Inferior parietal cortex (tissue), 1 donor: ENCODE measurements at regions not wholly inside any gene's neighbourhood (a gene's known extent, or its start where the extent isn't known, plus 50 kb on each side); places are given as distances from the start of the nearest gene placed in this dataset.

Experiments used
- DNase-seq: peaks from one replicate; pipeline ENCODE4 v3.0.0-alpha.2; 2016; ENCODE audit errors: extremely low spot score

DNA sequence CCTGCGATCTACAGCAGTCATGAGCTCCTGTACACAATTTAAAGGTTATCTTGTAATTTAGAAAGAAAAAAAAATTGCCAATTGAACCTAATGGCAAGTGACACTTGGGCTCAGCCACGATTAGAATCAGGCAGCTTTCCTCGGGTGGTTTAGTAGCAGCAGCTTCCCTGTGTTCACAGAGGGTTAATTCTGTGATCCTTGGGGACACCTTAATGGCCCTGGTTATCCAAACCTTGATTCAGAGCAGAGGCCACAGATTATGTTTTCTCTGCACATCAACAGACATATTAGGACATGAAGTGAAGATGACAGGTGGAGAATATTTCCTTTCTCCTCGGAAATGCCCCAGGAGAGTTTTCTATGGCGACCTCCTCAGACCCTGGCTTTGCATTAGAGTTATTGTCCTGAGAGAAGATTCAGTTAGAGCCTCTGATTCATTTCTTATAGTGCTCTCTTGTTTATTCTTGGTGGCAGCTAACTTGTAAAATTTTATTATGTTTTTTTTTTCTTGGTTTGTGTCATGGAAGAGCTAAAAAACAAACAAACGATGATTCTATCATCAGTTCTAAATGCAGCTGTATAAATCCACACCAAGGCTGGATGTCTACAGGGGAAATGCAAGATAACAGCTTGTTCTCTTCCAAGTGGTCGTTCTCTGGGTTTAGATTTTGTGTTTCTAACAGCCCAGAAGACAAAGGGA is 351.2 kb upstream of the DYNLRB2 start:
- no peak for DNase-seq

DNA sequence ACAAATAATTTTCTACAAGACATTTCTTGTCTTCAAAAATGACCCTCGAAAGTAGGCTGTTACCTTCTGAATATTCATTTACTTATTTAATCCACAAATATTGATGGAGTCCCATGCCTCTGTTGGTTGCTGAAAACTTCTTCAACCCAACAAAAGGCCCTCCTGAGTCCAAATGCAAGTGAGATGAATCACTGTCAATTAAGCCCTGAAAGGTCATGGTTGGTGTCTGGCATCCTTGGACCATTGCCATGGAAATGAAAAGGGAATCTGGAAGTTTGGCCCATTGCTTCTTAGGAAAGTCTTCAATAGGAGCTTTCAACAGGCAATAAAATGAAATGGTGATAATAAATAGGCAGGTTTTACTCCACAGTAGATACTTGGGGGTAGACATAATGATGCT is 364.7 kb upstream of the DYNLRB2 start:
- DNase-seq = no peak

DNA sequence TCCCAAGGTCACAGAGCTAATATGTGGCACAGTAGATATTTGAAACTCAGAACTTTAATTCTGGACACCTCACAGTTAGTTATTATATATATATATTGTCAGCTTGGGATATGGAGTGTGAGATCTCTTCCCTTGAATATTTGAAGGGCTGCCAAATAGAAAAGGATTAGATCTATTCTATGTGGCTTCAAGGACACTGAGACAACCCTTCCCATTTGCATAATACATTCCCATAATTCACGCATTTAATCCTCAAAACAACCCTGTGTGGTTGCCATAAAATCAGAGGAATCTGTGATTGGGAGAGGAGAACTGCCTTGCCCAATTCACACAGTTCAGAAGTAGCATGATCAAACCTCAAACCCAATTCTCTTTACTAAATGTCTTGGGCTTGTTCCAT is 365.8 kb upstream of the DYNLRB2 start:
- DNase-seq = no peak

DNA sequence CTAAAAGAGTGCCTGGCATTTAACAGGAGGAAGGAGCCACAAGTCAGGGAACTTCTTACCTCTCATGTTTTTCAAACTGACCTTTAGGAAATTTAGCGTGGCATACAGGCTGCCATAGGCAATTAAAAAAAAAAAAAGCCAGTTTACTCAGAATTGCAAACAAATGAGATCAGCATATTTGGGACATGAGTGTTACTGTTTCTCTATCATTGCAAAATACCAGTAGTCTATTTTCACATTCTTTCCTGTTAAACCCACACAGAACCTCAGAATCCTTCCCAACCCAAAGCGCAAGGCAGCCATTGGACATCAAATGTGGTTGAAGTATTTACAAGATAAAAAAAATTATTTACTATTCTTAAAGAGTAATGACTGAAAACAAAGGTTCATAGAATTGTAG is 366.4 kb upstream of the DYNLRB2 start:
- DNase-seq = no peak

DNA sequence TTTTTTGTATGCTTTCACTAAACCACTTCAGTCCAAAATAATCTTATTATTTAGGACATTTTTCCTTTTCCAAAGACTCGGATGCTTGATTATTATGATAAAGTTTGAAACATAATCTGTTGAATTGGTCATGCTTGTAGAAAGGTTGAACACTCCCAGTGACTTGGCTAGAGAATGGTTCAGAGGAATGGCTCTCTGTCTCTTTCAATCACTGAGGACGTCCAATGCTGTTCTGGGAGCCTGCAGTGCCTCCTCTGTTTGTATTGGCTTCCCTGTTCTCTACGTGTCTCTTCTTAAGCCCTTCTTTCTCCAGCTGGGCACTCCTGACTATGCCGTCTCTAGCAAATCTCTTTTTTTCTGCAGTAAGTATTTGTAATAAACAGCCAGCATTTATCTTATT is 369.0 kb upstream of the DYNLRB2 start:
- DNase-seq = no peak

DNA sequence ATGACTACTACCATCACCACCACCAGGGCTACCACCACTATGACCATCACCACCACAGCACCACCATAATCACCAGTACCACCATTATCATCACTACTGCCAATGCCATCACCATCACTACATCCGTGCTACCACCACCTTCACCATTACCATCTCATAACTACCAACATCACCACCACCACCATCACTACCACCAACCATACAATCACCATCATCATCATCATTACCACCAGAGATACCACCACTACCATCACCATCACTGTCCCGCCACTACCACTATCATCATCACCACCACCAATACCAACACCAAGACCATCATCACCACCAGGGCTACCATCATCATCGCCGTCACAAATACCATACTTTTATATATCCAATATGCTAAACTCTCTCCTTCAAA is 369.6 kb upstream of the DYNLRB2 start:
- DNase-seq = no peak

DNA sequence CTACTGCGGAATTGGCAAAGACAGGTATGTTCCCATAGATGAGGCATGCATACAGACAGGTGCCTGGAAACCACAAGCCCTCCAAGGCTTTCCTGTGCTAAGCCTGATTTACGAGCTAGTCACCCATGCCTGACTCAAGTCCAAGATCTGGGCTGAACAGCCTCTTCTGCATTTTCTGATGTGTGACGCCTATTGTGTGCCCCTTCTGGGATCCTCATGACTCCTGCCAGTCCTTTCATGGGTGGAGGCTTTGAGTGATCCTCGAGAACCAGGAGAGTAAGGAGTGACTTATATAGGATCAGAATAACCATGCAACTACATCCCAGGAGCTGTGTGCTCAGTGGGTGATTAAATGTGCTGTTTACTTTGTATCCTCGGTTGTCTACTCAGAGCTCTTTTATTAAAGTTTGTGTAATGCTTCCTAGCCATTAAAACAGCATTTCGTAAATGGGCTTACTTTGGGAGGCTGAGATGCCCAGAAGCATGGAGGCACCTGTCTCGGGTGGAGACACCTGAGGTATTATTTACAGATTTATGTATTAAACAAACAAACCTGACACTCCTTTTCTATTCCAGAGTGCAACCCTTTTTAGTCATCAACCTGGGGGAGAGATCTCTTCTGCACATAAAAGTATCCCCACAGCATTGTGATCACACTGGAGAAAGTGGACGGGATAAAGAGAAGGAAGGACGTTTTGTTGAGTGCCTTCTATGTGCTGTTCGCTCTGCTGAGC is 373.0 kb upstream of the DYNLRB2 start:
- no peak for DNase-seq

DNA sequence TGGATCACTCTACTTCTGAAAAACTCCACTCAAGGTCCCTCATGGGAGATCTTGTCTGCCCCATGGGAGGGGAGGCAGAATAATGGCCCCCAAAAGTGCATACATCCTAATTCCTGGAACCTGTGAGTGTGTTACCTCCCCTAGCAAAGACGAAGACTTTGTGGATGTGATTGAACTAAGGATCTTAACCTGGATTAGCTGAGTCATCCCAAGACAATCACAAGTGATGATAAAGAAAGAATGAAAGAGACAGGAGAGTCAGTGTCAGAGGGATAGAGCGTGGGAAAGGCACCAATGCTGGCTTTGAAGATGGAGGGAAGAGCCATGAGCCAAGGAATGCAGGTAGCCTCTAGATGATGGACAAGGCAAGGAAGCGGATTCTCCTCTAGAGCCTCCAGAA is 374.7 kb upstream of the DYNLRB2 start:
- no peak for DNase-seq

DNA sequence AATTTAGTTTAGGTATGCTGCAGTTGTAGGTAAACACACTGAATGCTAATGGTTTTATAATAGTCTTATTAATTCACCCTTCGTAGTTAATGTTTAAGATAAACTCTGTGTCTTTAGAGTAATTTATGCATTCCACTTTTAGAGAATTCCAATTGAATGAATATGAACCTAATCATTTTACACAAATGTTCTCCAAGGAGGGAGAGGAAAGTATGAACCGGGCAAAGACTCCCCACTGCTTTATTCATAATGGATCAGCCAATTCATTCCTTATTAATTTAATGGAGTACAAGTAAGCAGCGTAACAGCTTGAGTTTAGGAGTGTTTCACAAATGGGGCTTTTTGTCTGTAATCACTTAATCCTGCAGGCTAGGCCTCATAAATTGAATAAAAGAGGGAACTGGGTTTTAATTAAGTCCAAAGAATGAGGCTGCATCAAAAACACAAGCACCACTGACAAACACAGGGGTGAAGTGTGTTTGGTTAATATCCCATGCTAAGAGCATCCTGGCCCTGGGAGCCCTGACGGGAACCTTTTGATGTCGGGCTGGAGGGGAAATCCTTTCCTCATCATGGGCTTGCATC is 375.7 kb upstream of the DYNLRB2 start:
- no peak for DNase-seq

DNA sequence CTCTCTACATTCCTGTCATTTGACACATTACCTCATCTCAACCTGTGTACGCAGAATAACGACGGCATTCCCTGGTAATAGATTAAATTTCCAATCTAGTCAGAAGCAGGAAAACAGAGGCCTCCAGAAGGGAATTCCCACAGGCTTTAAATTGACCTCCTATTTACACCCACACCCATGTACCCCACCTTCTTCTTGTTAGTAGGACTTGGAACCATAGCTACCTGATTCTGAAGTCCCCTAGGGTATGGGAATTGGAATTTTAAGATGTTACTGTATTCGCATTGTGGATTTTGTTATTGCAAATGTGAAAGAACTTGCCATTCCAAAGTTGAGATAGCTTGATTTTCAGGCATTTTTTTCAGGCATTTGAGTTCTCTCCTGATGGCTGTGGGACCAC is 377.5 kb upstream of the DYNLRB2 start:
- DNase-seq = no peak

DNA sequence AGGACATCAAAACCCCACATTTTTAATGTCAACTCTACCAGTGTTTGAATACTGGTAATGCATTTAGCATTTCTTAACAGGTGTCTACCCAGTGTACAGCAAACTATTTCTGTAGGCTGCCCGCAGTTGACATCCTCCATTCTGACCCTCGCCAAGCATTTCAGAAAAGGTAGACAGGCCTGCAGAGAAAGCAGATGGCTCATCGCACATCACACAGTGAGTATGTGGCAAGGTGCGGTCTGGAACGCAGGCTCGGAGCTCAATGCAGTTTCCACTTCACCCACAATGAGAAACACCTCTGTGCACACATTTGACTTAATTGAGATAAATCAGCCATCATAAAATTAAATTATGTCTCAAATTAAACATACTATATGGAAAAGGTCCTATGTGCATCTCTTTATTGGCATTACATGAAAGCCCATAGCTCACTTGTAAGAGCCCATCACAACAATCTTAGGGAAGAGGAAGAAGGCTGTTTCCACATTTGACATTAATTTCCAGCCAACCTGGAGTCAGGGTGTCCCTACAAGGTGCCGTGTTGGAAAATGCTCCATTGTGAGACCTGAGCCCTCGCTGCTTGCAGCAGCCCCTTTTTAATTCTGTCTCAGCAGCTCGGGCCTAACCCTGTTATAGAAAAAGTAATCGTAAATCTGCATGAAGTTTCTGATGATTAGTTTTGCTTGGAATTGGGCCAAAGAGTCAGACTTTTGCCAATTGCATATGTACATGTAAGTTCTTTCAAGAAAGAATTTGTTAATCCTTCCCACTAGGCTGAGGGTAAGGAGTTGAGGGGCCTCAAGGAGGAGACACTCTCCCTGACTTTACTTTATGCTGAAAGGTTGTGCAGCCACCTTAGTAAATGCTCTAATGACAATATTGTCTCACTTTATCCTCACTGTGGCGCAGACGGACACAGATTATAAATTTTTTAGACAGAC is 378.7 kb upstream of the DYNLRB2 start:
- no peak for DNase-seq

DNA sequence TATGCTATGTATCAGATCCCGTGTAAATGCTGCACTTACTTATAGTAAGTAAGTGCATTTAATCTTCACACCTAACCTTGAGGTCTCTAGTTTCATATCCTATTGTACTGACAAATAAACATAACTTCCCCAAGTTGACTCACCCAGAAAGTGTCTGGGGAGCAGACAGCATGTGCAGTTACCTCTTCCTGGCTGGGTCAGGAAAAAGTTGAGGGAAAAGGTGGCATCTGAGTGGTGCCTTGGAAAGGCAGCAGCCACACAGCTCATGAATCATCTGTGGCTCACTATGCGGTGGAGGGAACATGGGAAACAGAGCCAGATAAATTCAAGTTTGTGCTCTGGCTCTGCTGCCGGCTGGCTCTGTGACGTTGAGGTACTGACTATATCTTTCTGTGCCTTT is 382.0 kb upstream of the DYNLRB2 start:
- no peak for DNase-seq

DNA sequence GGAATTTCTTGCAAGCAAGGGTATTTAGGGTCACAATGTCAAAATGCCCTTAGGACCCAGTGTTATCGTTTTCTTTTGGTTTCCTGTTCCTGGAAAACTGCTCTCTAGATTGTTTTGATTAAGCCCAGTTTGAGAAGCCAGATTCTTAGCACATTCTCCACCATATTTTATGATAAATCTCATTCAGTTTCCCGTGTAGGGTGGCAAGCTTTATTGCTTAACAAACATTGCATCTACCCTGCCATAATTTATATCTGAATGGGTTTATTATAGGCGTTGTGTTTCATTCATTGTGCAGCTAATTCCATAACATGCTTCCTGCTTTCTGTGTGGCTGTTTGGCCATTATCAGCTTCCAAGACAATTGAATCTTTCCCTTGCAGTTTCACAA is 389.1 kb upstream of the DYNLRB2 start:
- DNase-seq = no peak

DNA sequence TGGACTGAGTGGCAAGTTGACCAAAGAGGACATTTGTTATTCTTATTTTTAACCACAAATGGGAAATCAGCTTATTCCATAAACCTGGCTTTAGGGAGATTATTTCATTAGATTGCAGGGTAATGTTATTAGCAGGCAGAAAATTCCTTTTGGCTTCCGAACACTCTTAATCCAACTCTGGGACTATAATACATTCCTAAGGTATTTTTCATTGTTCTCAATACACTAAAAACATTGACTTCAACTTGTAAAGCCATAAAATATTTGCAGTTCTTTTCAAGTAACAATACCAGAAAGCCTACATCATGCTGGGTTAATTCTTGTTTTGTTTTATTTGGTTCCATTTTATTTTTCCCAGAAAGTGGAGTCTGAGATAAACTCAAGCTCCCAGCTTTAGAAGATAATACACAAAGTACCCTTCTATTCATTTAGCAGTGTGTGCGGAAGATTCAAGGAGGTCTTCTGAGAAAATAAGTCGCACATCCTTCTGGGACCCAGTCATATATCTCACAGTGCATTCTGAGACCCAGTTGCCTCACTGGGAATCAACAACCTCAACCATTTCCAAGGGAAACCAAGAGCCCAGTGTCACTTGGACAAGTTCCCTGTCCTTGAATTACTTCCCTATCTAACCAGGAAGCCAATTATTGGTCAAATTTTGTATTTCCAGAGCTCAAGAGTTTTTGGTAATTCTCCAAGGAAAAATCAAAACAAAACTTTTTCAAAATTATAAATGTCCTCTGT is 389.6 kb upstream of the DYNLRB2 start:
- no peak for DNase-seq

DNA sequence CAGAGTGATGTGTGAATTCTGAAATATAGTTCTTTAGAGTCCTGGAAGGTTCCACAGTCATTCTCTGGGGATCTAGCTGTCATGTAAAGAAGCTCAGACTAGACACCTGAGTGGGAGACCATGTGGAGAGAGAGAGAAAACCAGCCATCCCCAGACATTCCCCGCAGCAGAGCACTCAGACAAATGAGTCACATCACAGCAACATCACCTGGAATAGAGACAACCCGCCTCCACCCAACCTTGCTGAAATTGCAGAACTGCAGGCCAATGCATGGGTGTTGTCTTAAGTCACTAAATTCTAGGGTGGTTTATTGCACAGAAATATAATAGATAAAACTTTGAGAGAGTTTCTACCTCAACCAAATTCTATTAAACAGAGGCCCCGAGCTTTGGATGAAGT is 392.0 kb upstream of the DYNLRB2 start:
- no peak for DNase-seq

DNA sequence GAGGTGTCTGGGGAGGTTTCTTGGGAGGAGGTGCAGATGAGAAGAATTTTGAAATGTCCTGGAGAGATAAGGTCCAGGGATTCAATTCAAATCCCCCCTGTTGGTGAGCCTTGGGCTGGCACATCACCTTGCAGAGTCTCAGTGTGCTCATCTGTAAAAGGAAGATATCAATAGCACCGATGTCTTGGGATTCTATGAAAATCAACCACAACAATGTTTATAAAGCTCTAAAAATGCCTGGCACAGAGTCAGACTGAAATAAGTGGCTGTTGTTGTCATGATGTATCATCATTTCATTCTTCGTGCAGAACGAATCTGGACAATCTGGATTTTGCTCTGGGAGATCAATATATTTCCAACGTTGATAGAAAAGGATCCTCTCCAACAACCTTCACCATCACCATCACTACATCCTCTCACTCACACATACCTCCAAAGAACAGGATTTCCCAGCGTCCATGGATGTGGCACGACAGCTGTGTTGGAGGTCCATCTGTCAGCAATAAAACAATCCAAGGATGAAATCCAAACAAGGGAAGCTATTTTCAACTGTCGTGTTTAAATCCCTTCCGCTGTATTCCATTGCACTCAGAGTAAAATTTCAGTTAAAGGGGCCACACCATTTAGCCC is 393.7 kb upstream of the DYNLRB2 start:
- peak; percentile 5 for DNase-seq

DNA sequence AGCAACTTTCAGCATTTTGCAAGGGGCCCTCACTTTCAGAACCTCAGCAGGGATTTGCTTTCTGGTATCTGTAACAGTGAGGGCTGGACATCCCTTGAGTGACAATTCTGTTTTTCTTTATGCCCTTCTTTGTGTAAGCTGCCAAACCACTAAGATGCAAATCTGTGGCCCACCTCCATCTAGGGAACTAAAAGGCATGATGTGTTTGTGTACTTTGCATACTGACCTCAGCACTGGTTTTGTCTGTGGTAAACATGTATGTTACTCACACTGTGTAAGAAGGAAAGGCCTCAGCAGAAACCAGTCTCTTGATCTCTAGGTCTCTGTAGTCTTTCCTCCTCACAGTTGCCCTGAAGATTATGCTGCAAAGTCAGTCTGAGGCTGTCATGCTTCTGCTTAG is 396.6 kb upstream of the DYNLRB2 start:
- DNase-seq = no peak

DNA sequence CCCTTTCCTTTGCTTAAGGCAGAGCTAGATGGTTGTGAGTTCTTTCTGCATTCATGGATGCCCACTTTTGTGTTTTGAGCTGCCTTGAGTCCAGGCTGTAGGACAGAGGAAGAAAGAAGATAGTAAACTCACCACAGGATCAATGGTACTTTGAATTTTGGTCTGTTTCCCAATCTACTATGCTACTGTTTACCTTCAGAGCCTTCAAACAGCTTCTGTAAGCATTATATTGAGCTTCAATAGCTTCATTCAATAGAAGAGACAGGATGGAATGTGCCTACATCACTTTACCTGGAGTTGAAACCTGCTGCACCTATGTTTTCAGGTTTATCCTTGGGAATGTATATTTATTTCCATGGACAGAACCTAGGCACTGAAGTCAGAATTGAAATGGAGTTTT is 397.9 kb upstream of the DYNLRB2 start:
- DNase-seq = no peak

DNA sequence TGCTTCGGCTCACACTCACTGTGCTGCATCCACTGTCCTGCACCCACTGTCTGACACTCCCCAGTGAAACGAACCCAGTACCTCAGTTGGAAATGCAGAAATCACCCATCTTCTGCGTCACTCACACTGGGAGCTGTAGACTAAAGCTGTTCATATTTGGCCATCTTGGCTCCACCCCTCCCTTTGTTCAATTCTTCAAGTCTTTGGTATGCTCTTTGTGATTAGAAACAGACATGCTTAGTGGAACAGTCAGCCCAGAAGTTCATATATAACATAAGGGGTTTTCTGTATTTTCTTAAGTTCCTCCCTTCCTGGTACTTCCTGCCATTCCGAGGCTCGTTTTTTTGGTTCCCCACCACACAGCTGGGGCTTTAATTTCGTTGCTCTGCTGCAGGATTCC is 398.5 kb upstream of the DYNLRB2 start:
- DNase-seq = no peak

DNA sequence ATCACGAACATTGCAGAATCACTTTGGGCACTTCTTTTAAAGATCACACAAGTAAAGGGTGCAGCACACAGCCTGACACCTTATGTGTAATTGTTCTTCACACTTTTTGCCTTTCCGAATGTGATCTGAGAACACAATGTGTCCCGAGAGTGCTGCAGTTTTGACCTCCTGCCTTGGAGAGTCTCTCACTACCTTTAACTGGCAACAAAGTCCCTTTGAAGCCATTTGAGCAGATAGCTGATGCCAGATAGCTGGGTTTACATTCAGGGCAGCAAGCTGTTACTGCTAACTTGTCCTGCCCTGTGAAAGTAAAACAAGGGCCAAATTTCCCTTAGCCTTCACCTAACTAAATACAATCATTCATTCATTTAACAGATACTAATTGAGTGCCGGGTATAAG is 411.0 kb upstream of the DYNLRB2 start:
- no peak for DNase-seq

DNA sequence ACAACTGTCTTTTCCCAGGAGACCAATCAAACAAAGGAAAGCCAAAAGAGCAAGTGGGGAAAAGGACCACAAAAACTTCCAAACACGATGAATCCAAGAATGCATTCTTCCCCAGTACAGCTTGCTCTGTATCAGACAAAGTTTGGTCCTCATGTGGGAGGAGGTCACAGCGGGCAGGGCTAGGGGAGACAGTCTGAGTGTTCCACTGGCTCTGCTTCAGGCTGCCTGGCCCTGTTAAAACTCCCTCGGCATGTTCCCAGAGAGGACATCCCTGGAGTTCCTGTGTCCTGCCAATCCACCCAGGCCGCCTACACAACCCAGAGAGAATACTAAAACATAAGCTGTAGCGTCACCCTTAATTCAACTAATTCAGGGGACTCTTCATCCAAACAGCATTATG is 415.1 kb upstream of the DYNLRB2 start:
- DNase-seq = no peak
